Calu3 (cell line): ENCODE measurements at regions not wholly inside any gene's neighbourhood (a gene's known extent, or its start where the extent isn't known, plus 50 kb on each side); places are given as distances from the start of the nearest gene placed in this dataset.

Experiments
- BruUV-seq: library from RNA; stranded (reverse); fragments of 400-500 nt; replicated peaks from 2 replicates; lab custom pipeline; 2021; lab: Mats Ljungman, UMichigan
- CTCF ChIA-PET: fragments of 300-600 bp; sonication (Branson Sonifier 250); formaldehyde crosslinking; loops from one replicate; lab custom pipeline; 2022; ENCODE audit warnings: antibody characterized with exemption; lab: Charles Lee
- DNase-seq: peaks from one replicate; pipeline ENCODE4 v3.0.0; 2022
- H3K27ac Mint-ChIP-seq: one replicate; pipeline ENCODE4 v1.8.0; 2022; ENCODE audit warnings: mixed read lengths; ENCODE audit not compliant: unreplicated experiment
- H3K27me3 Mint-ChIP-seq: one replicate; pipeline ENCODE4 v1.8.0; 2022; ENCODE audit warnings: mixed read lengths; ENCODE audit not compliant: unreplicated experiment
- H3K36me3 Mint-ChIP-seq: one replicate; pipeline ENCODE4 v1.8.0; 2022; ENCODE audit warnings: mild to moderate bottlenecking, moderate library complexity, mixed read lengths; ENCODE audit not compliant: insufficient read depth, unreplicated experiment
- H3K4me1 Mint-ChIP-seq: one replicate; pipeline ENCODE4 v1.8.0; 2022; ENCODE audit warnings: mild to moderate bottlenecking, low read depth, mixed read lengths; ENCODE audit not compliant: unreplicated experiment
- H3K4me3 Mint-ChIP-seq: one replicate; pipeline ENCODE4 v1.8.0; 2022; ENCODE audit warnings: mild to moderate bottlenecking, low read depth, moderate library complexity, mixed read lengths; ENCODE audit not compliant: unreplicated experiment
- H3K9me3 Mint-ChIP-seq: one replicate; pipeline ENCODE4 v1.8.0; 2022; ENCODE audit warnings: low read depth, mixed read lengths; ENCODE audit not compliant: unreplicated experiment
- CTCF ChIP-seq: fragments of 200-600 bp; IDR thresholded peaks from one replicate; pipeline ENCODE4 v1.8.0; 2022; ENCODE audit warnings: antibody characterized with exemption; ENCODE audit not compliant: unreplicated experiment
- intact Hi-C: fragments of 100-400 bp; cut with micrococcal nuclease; formaldehyde crosslinking; loops from one replicate; pipeline ENCODE4 v1.10.0; 2022; ENCODE audit not compliant: unreplicated experiment

GRCh38 chr14:71675126-71675899 lies 256.9 kb upstream of the RGS6 start:
- no peaks in the 10 kb centered on the region for H3K9me3 Mint-ChIP-seq
- no peaks in the 10 kb centered on the region for H3K4me1 Mint-ChIP-seq
- BruUV-seq: no TSS peak
- no peak for TF ChIP-seq CTCF
- H3K4me3 Mint-ChIP-seq: no peak overlapping the region
- intact Hi-C loops: no loop called here
- H3K27me3 Mint-ChIP-seq: no peaks in the 10 kb centered on the region
- CTCF ChIA-PET: no interaction called here
- peaks cover 3% of the 10 kb centered on the region for H3K36me3 Mint-ChIP-seq
- no peak overlapping the region for H3K27ac Mint-ChIP-seq
- DNase-seq: no peak

DNA sequence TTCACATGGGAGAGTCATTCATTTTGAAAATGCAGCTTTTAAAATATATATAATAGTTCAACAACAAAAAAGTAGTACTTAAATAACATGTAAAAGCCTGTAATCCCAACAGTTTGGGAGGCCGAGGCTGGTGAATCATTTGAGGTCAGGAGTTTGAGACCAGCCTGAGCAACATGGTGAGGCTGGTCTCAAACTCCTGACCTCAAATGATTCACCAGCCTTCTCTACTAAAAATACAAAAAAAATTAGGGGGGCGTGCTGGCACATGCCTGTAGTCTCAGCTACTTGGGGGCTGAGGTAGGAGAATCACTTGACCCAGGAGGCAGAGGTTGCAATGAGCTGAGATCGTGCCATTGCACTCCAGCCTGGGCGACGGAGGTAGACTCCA lies 256.3 kb upstream of the RGS6 start:
- Mint-ChIP-seq H3K27me3 (no peaks in the 10 kb centered on the region), H3K9me3 (no peaks in the 10 kb centered on the region), H3K36me3 (peaks cover 3% of the 10 kb centered on the region), H3K4me1 (no peaks in the 10 kb centered on the region), H3K27ac (no peak overlapping the region), H3K4me3 (no peak overlapping the region)
- BruUV-seq: no TSS peak
- intact Hi-C loops: no loop called here
- no peak for TF ChIP-seq CTCF
- no peak for DNase-seq
- CTCF ChIA-PET: no interaction called here

- no peak overlapping the region for H3K4me3 Mint-ChIP-seq
- no peaks in the 10 kb centered on the region for H3K36me3 Mint-ChIP-seq
- intact Hi-C loops: no loop called here
- no TSS peak for BruUV-seq
- CTCF ChIA-PET: no interaction called here
- DNase-seq: no peak
- H3K27ac Mint-ChIP-seq: no peak overlapping the region
- H3K9me3 Mint-ChIP-seq: no peaks in the 10 kb centered on the region
- TF ChIP-seq CTCF: no peak
- H3K4me1 Mint-ChIP-seq: no peaks in the 10 kb centered on the region
- H3K27me3 Mint-ChIP-seq: no peaks in the 10 kb centered on the region
These were observed 251.4 kb upstream of the RGS6 start for GRCh38 chr14:71680736-71681387.

GRCh38 chr14:71682337-71682736 lies 249.9 kb upstream of the RGS6 start:
- intact Hi-C loops: no loop called here
- TF ChIP-seq CTCF: no peak
- no peaks in the 10 kb centered on the region for H3K9me3 Mint-ChIP-seq
- CTCF ChIA-PET: no interaction called here
- no peaks in the 10 kb centered on the region for H3K4me1 Mint-ChIP-seq
- no peaks in the 10 kb centered on the region for H3K27me3 Mint-ChIP-seq
- BruUV-seq: no TSS peak
- DNase-seq: no peak
- no peak overlapping the region for H3K27ac Mint-ChIP-seq
- no peaks in the 10 kb centered on the region for H3K36me3 Mint-ChIP-seq
- no peak overlapping the region for H3K4me3 Mint-ChIP-seq
